ENCODE measurements at regions not wholly inside any gene's neighbourhood (a gene's known extent, or its start where the extent isn't known, plus 50 kb on each side); places are given as distances from the start of the nearest gene placed in this dataset.

DNA sequence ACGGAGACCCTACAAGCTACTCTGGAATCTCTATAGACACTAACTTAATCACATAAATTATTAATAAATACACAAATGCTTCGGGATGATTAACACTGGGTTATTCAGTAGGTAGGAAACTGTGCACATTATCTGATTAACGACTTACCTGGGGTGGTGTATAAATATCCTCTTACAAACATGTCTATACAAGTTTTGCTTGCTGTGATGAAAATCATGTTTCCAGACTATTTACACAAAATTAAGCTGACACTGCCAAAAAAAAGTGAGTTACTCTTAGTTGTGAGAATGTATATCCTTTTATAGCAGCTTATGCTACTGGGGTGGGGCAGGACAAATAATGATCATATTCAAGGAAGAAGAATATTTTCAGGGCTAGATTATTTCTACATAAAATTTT lies 314.6 kb downstream of the C7orf25 start:
- TF ChIP-seq POLR2A (IDR thresholded peaks at IDR 0.05) = no peak
- TF ChIP-seq, protein P1, sequence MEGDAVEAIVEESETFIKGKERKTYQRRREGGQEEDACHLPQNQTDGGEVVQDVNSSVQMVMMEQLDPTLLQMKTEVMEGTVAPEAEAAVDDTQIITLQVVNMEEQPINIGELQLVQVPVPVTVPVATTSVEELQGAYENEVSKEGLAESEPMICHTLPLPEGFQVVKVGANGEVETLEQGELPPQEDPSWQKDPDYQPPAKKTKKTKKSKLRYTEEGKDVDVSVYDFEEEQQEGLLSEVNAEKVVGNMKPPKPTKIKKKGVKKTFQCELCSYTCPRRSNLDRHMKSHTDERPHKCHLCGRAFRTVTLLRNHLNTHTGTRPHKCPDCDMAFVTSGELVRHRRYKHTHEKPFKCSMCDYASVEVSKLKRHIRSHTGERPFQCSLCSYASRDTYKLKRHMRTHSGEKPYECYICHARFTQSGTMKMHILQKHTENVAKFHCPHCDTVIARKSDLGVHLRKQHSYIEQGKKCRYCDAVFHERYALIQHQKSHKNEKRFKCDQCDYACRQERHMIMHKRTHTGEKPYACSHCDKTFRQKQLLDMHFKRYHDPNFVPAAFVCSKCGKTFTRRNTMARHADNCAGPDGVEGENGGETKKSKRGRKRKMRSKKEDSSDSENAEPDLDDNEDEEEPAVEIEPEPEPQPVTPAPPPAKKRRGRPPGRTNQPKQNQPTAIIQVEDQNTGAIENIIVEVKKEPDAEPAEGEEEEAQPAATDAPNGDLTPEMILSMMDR (IDR thresholded peaks at IDR 0.05) = no peak
- no peak for ATAC-seq
- WGBS, 2 donors = 50 to 56% methylated on average over 3 of the region's 3 CpGs

DNA sequence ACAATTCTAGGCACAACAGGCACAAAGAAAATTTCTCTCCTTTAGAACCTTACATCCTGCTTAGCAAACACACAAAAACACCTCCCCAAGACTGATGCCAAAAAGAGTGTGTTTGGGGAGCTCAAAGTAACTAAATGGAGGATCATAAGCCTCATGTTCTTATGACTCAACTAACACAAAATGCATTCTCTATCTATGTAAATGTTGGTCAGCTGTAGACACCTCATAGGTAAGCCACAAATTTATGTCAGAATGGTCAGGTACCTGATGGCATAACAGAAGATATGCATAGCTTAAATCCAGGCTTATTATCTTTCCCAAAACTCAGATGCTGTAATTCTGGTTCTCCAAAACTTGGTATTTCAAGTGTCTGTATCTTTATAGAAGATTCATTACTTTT lies 315.1 kb downstream of the C7orf25 start:
- no peaks in the 10 kb centered on the region for H3K9me3 ChIP-seq
- no peaks in the 10 kb centered on the region for H3K36me3 ChIP-seq (replicated peaks in 1 of 2; ENCODE audit: insufficient read depth in 1 of 2, low read depth in 2 of 2)
- H3K27me3 ChIP-seq = no peaks in the 10 kb centered on the region
- ATAC-seq = no peak
- no peak overlapping the region for H3K27ac ChIP-seq
- TF ChIP-seq, protein P1 (IDR thresholded peaks at IDR 0.05) = no peak
- TF ChIP-seq POLR2A (IDR thresholded peaks at IDR 0.05) = no peak
- no peak for DNase-seq
- no peak overlapping the region for H3K4me3 ChIP-seq
- intact Hi-C loops (cut with DNase I) = no loop called here
- H3K4me1 ChIP-seq = no peaks in the 10 kb centered on the region

More for the DNA sequence above, 314.6 kb downstream of the C7orf25 start:
- H3K36me3 ChIP-seq (replicated peaks in 1 of 2; ENCODE audit: insufficient read depth in 1 of 2, low read depth in 2 of 2) = no peaks in the 10 kb centered on the region
- no peak overlapping the region for H3K27ac ChIP-seq
- no peak overlapping the region for H3K4me3 ChIP-seq
- no peak for DNase-seq
- no peaks in the 10 kb centered on the region for H3K4me1 ChIP-seq
- intact Hi-C loops (cut with DNase I) = no loop called here
- no peaks in the 10 kb centered on the region for H3K27me3 ChIP-seq
- H3K9me3 ChIP-seq = no peaks in the 10 kb centered on the region

DNA sequence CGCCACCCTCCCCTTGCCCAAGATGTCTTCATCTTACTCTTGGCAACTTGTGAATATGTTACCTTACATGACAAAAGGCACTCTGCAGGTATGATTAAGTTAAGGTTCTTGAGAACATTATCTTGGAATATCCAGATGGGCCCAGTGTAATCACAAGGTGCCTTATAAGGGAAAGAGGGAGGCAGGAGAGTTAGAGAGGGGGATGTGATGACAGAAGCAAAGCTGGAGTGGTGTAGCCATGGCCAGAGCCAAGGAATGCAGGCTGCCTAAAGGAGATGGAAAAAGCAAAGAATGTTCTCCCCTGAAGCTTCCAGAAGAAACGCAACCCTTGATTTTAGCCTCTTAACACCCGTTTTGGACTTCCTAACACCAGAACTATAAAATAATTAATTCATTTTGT lies 318.0 kb downstream of the C7orf25 start:
- Histone ChIP-seq H3K27ac (no peak overlapping the region), H3K4me3 (no peak overlapping the region), H3K4me1 (no peaks in the 10 kb centered on the region), H3K27me3 (no peaks in the 10 kb centered on the region), H3K36me3 (replicated peaks in 1 of 2; ENCODE audit: insufficient read depth in 1 of 2, low read depth in 2 of 2) (no peaks in the 10 kb centered on the region), H3K9me3 (no peaks in the 10 kb centered on the region)
- ATAC-seq = no peak
- no peak for TF ChIP-seq POLR2A (IDR thresholded peaks at IDR 0.05)
- TF ChIP-seq, protein P1 (IDR thresholded peaks at IDR 0.05) = no peak
- DNase-seq = no peak
- intact Hi-C loops (cut with DNase I) = no loop called here
- WGBS, 2 donors = 62 to 78% methylated on average over 3 of the region's 3 CpGs

DNA sequence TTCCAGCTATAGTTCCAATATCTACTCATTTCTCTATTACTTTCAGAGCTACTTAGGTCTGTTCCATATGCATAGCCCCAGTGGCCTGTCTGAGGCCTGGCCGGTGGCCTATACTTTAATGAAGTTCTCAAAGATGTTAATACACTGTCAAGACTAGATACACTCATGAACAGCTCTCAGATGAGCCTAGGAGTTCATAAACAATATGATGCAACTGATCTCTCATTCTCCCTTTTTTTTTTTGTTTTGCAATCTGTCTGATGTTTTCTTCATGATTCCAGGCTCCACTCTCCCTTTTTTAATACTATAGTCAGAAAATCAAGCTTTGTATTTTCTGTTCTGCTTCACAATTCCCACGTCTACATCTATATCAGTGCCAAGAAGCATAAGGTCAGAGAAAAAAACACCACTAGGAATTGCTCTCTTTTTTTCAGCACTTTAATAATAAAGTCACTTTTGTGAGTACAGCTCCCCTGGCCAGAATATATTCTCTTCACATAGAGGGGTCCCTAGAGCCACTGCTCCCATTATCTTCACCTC lies 321.0 kb downstream of the C7orf25 start:
- intact Hi-C loops (cut with DNase I) = no loop called here
- no peaks in the 10 kb centered on the region for H3K36me3 ChIP-seq (replicated peaks in 1 of 2; ENCODE audit: insufficient read depth in 1 of 2, low read depth in 2 of 2)
- H3K9me3 ChIP-seq = no peaks in the 10 kb centered on the region
- ATAC-seq (no peak), DNase-seq (no peak)
- H3K4me3 ChIP-seq = no peak overlapping the region
- H3K4me1 ChIP-seq = no peaks in the 10 kb centered on the region
- no peaks in the 10 kb centered on the region for H3K27me3 ChIP-seq
- 33 to 47% methylated on average over 2 of the region's 2 CpGs for WGBS, 2 donors
- TF ChIP-seq POLR2A (IDR thresholded peaks at IDR 0.05) = no peak
- TF ChIP-seq, protein P1 (IDR thresholded peaks at IDR 0.05) = no peak
- H3K27ac ChIP-seq = no peak overlapping the region

DNA sequence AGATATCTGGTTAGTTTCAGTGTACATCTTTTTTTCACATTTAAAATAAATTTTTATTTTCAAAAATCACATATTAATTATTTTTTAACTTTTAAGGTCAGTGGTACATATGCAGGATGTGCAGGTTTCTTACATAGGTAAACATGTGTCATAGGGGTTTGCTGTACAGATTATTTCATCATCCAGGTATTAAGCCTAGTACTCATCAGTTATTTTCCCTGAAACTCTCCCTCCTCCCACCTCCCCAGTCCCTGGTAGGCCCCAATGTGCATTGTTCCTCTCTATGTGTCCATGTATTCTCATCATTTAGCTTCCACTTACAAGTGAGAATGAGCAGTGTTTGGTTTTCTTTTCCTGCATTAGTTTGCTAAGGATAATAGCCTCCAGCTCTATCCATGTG lies 323.0 kb downstream of the C7orf25 start:
- intact Hi-C loops (cut with DNase I) = no loop called here
- Histone ChIP-seq H3K4me1 (no peaks in the 10 kb centered on the region), H3K27me3 (no peaks in the 10 kb centered on the region), H3K36me3 (replicated peaks in 1 of 2; ENCODE audit: insufficient read depth in 1 of 2, low read depth in 2 of 2) (no peaks in the 10 kb centered on the region), H3K27ac (no peak overlapping the region), H3K4me3 (no peak overlapping the region), H3K9me3 (no peaks in the 10 kb centered on the region)
- no peak for DNase-seq
- TF ChIP-seq, protein P1 (IDR thresholded peaks at IDR 0.05) = no peak
- TF ChIP-seq POLR2A (IDR thresholded peaks at IDR 0.05) = no peak
- no peak for ATAC-seq

Data from body of pancreas (tissue), 4 donors.